HepG2 (cell line): ENCODE measurements at regions not wholly inside any gene's neighbourhood (a gene's known extent, or its start where the extent isn't known, plus 50 kb on each side); places are given as distances from the start of the nearest gene placed in this dataset.

Experiments
- ATAC-seq: fragments of 200-7000 bp; cut with Tn5 transposase; 3 replicates; pipeline ENCODE4 v1.9.1; 2020; ENCODE audit warnings: mild to moderate bottlenecking, moderate library complexity
- BruUV-seq: library from RNA; stranded (reverse); fragments of 400-500 nt; replicated peaks from 2 replicates; lab custom pipeline; 2021; lab: Mats Ljungman, UMichigan
- CTCF ChIA-PET: fragments of 300-600 bp; formaldehyde crosslinking; extraction: SDS; loops from one replicate; lab custom pipeline; 2021; ENCODE audit warnings: low total read pairs, inconsistent platforms, low intra/inter-chr PET ratio; lab: Yijun Ruan, JAX
- POLR2A ChIA-PET: fragments of 350-600 bp; sonication (Branson Sonifier 250); formaldehyde crosslinking; loops from one replicate; lab custom pipeline; 2020; ENCODE audit warnings: antibody characterized with exemption, inconsistent platforms; lab: Yijun Ruan, JAX
- DNase-seq: peaks from one replicate; pipeline ENCODE4 v3.0.0-alpha.2; 2015; ENCODE audit warnings: low spot score
- FAIRE-seq: peaks from 3 replicates; lab custom pipeline; 2011; peaks lifted over from hg19 to GRCh38; lab: Jason Lieb, UNC
- H2AFZ ChIP-seq: one replicate; pipeline ENCODE4 v1.6.1; 2011; ENCODE audit warnings: low read length, inconsistent platforms
- H3K27ac ChIP-seq: fragments of 300-600 bp; 3 replicates; pipeline ENCODE4 v1.8.0; 2011; ENCODE audit warnings: mixed run types, mild to moderate bottlenecking, mixed read lengths, low read length, inconsistent platforms; ENCODE audit not compliant: insufficient read depth; ENCODE audit errors: extremely low read length
- H3K27me3 ChIP-seq, 2 experiments: fragments of 200-600 bp in 1 of 2; 2 replicates in 1 of 2; 3 replicates in 1 of 2; pipeline versions ENCODE4 v1.6.0 to v1.8.0; 2011; ENCODE audit warnings: low read length in 2 of 2, mild to moderate bottlenecking in 2 of 2, moderate library complexity in 2 of 2, inconsistent platforms in 1 of 2; ENCODE audit not compliant: insufficient read depth in 2 of 2, control insufficient read depth in 1 of 2
- H3K36me3 ChIP-seq, 2 experiments: fragments of 200-600 bp in 1 of 2; replicated peaks in 1 of 2; 2 replicates in 1 of 2; 3 replicates in 1 of 2; pipeline versions ENCODE4 v1.5.1 to v1.8.0; 2011; ENCODE audit warnings: low read length in 2 of 2, inconsistent platforms in 1 of 2; ENCODE audit not compliant: insufficient read depth in 2 of 2, control insufficient read depth in 1 of 2
- H3K4me1 ChIP-seq: 2 replicates; pipeline ENCODE4 v1.5.1; 2012; ENCODE audit warnings: low read length, inconsistent platforms; ENCODE audit not compliant: insufficient read depth
- H3K4me2 ChIP-seq: 2 replicates; pipeline ENCODE4 v1.6.0; 2011; ENCODE audit warnings: low read depth, low read length, inconsistent platforms
- H3K4me3 ChIP-seq, 3 experiments: fragments of 200-600 bp in 1 of 3; sonication (generic), shearing (Covaris generic) in 1 of 3; replicated peaks in 1 of 3; 2 replicates each; pipeline ENCODE4 v1.5.1; 2011 to 2016; ENCODE audit warnings: low read length in 3 of 3, inconsistent platforms in 2 of 3, low read depth in 2 of 3, mild to moderate bottlenecking in 2 of 3, control low read depth in 1 of 3, mixed read lengths in 1 of 3; ENCODE audit not compliant: insufficient read depth in 1 of 3
- H3K79me2 ChIP-seq: one replicate; pipeline ENCODE4 v1.6.1; 2011; ENCODE audit warnings: low read length, inconsistent platforms; ENCODE audit not compliant: insufficient read depth
- H3K9ac ChIP-seq: 2 replicates; pipeline ENCODE4 v1.6.0; 2011; ENCODE audit warnings: mild to moderate bottlenecking, low read depth, low read length, inconsistent platforms; ENCODE audit not compliant: insufficient read depth
- H3K9me3 ChIP-seq: 2 replicates; pipeline ENCODE4 v1.5.1; 2012; ENCODE audit warnings: mild to moderate bottlenecking, low read length
- H4K20me1 ChIP-seq: 2 replicates; pipeline ENCODE4 v1.6.0; 2011; ENCODE audit warnings: inconsistent platforms, mild to moderate bottlenecking, low read length, moderate library complexity; ENCODE audit not compliant: insufficient read depth
- CAMTA2 ChIP-seq: sonication (generic); formaldehyde crosslinking; IDR thresholded peaks from 2 replicates; pipeline ENCODE4 v1.4.0; 2020; ENCODE audit warnings: mild to moderate bottlenecking, missing genetic modification reagents, borderline replicate concordance
- ETV6 ChIP-seq: sonication (generic); formaldehyde crosslinking; conservative IDR thresholded peaks from 2 replicates; pipeline ENCODE4 v1.4.0; 2020; ENCODE audit warnings: missing genetic modification reagents
- HNRNPH1 ChIP-seq: fragments of 200-400 bp; formaldehyde crosslinking; optimal IDR thresholded peaks from 2 replicates; pipeline ENCODE3; 2017; ENCODE audit warnings: mild to moderate bottlenecking, low read depth, low read length
- MLLT10 ChIP-seq: sonication (generic); formaldehyde crosslinking; IDR thresholded peaks from 2 replicates; pipeline ENCODE4 v1.4.0; 2020; ENCODE audit warnings: missing genetic modification reagents
- MZF1 ChIP-seq: sonication (generic); formaldehyde crosslinking; IDR thresholded peaks from 2 replicates; pipeline ENCODE4 v1.8.1; 2023; ENCODE audit warnings: mild to moderate bottlenecking, missing genetic modification reagents, borderline replicate concordance
- NR2F1 ChIP-seq, 2 experiments: fragments of 450-650 bp in 1 of 2; formaldehyde crosslinking in 1 of 2; IDR thresholded peaks; 2 replicates each; pipeline versions ENCODE4 v1.5.0 to v1.6.1; 2016 to 2020; ENCODE audit warnings: mild to moderate bottlenecking in 1 of 2, missing compliant biosample characterization in 1 of 2, missing genetic modification reagents in 1 of 2, moderate library complexity in 1 of 2
- PTBP1 ChIP-seq: fragments of 200-400 bp; formaldehyde crosslinking; IDR thresholded peaks from 2 replicates; pipeline ENCODE4 v1.6.1; 2018; ENCODE audit warnings: low read length, low read depth; ENCODE audit not compliant: poor library complexity, severe bottlenecking
- RBM39 ChIP-seq: fragments of 200-400 bp; formaldehyde crosslinking; IDR thresholded peaks from one replicate; pipeline ENCODE4 v1.6.1; 2018; ENCODE audit warnings: antibody characterized with exemption, mild to moderate bottlenecking, low read depth, low read length; ENCODE audit not compliant: poor library complexity, severe bottlenecking
- RORA ChIP-seq: sonication (generic); formaldehyde crosslinking; IDR thresholded peaks from 2 replicates; pipeline ENCODE4 v1.5.0; 2020; ENCODE audit warnings: mild to moderate bottlenecking, missing genetic modification reagents, moderate library complexity
- TOPORS ChIP-seq: sonication (generic); formaldehyde crosslinking; IDR thresholded peaks from 2 replicates; pipeline ENCODE4 v1.8.0; 2023; ENCODE audit warnings: mild to moderate bottlenecking, missing genetic modification reagents
- ZNF121 ChIP-seq: sonication (generic); formaldehyde crosslinking; IDR thresholded peaks from 2 replicates; pipeline ENCODE4 v1.5.0; 2020; ENCODE audit warnings: mild to moderate bottlenecking, missing genetic modification reagents
- ZNF407 ChIP-seq: sonication (generic); formaldehyde crosslinking; IDR thresholded peaks from one replicate; pipeline ENCODE4 v1.5.1; 2020; ENCODE audit warnings: mild to moderate bottlenecking, missing genetic modification reagents; ENCODE audit errors: not compliant biosample characterization
- ZNF607 ChIP-seq: sonication (generic); formaldehyde crosslinking; IDR thresholded peaks from 2 replicates; pipeline ENCODE4 v1.5.1; 2020; ENCODE audit warnings: missing genetic modification reagents, mild to moderate bottlenecking, borderline replicate concordance
- ZNF619 ChIP-seq: sonication (generic); formaldehyde crosslinking; IDR thresholded peaks from 2 replicates; pipeline ENCODE4 v1.4.0; 2020; ENCODE audit warnings: mild to moderate bottlenecking, missing genetic modification reagents
- ZSCAN5A ChIP-seq: sonication (generic); formaldehyde crosslinking; IDR thresholded peaks from 2 replicates; pipeline ENCODE4 v1.8.0; 2022; ENCODE audit warnings: mild to moderate bottlenecking, missing genetic modification reagents, borderline replicate concordance
- WGBS: methylation state at CpG from one replicate; pipeline ENCODE4 v1.1.6; 2017; ENCODE audit warnings: low lambda C conversion rate; 5-methylcytosine and 5-hydroxymethylcytosine counted together
- in situ Hi-C: cut with HindIII; loops from 2 replicates; pipeline ENCODE4 v1.10.0; 2017; ENCODE audit warnings: low pct_unique_long_range_greater_than_20kb; ENCODE audit not compliant: extremely low pct_ligation_motif_present
- intact Hi-C: fragments of 100-400 bp; cut with micrococcal nuclease; formaldehyde crosslinking; loops from one replicate; pipeline ENCODE4 v1.10.0; 2022; ENCODE audit not compliant: unreplicated experiment

- TF ChIP-seq ZNF407 = no peak
- no peak for TF ChIP-seq TOPORS (CRISPR knock-in tag)
These were observed 87.6 kb upstream of the VCX3B start (continued) for GRCh38 chrX:8377041-8377440.

- CTCF ChIA-PET = no interaction called here
- Histone ChIP-seq H3K79me2 (no peaks in the 10 kb centered on the region), H3K4me2 (no peak overlapping the region), H3K4me1 (no peaks in the 10 kb centered on the region), H3K4me3 (no peak overlapping the region), H3K9ac (no peak overlapping the region), H3K27ac (no peak overlapping the region), H3K9me3 (no peaks in the 10 kb centered on the region), H2AFZ (no peak overlapping the region), H3K27me3 (no peaks in the 10 kb centered on the region), H4K20me1 (no peaks in the 10 kb centered on the region), H3K36me3 (no peaks in the 10 kb centered on the region)
- BruUV-seq = no TSS peak
- no peak for DNase-seq
- in situ Hi-C loops = no loop called here
- intact Hi-C loops = no loop called here
- WGBS = 53% methylated on average over 2 of the region's 2 CpGs
- ATAC-seq = no peak
- no peak for FAIRE-seq
- POLR2A ChIA-PET = no interaction called here
- TF ChIP-seq HNRNPH1 (no peak), MLLT10 (no peak), ZNF607 (CRISPR knock-in tag) (no peak), ZNF121 (CRISPR knock-in tag) (no peak), ZNF619 (no peak), RBM39 (no peak), ZSCAN5A (CRISPR knock-in tag) (no peak), MZF1 (no peak), RORA (no peak), NR2F1 (CRISPR knock-in tag; IDR thresholded peaks at IDR 0.05) (no peak), CAMTA2 (CRISPR knock-in tag) (no peak), ETV6 (no peak), PTBP1 (no peak)
These were observed 73.9 kb upstream of the VCX3B start for GRCh38 chrX:8390771-8391170.
